Prostate gland (tissue), 2 donors: ENCODE measurements at regions not wholly inside any gene's neighbourhood (a gene's known extent, or its start where the extent isn't known, plus 50 kb on each side); places are given as distances from the start of the nearest gene placed in this dataset.

Experiments used
- DNase-seq: peaks from one replicate; pipeline ENCODE4 v3.0.0-alpha.2; 2019; ENCODE audit warnings: low spot score
- H3K27ac ChIP-seq, 2 donors: fragments of 200-600 bp; sonication (generic); 2 replicates each; pipeline ENCODE4 v1.5.1; 2017 to 2019
- H3K27me3 ChIP-seq: fragments of 200-600 bp; sonication (generic); replicated peaks from 2 replicates; pipeline ENCODE4 v1.5.1; 2019; ENCODE audit not compliant: insufficient read depth
- H3K36me3 ChIP-seq, 2 donors: fragments of 200-600 bp; sonication (generic); 1 replicate in 1 of 2; 2 replicates in 1 of 2; pipeline versions ENCODE4 v1.5.1 to v1.8.1; 2017 to 2019
- H3K4me1 ChIP-seq: fragments of 200-600 bp; sonication (generic); replicated peaks from 2 replicates; pipeline ENCODE4 v1.5.1; 2019
- H3K4me3 ChIP-seq, 2 donors: fragments of 200-600 bp; sonication (generic); 2 replicates each; pipeline ENCODE4 v1.5.1; 2017 to 2019
- H3K9me3 ChIP-seq: fragments of 200-600 bp; sonication (generic); 2 replicates; pipeline ENCODE4 v1.5.1; 2017
- POLR2A ChIP-seq: fragments of 450-650 bp; IDR thresholded peaks from one replicate; pipeline ENCODE4 v1.6.1; 2016; ENCODE audit warnings: antibody characterized with exemption, mild to moderate bottlenecking
- POLR2AphosphoS5 ChIP-seq: sonication (generic); formaldehyde crosslinking; IDR thresholded peaks from one replicate; pipeline ENCODE4 v1.6.1; 2017; ENCODE audit warnings: antibody characterized with exemption
- WGBS: methylation state at CpG from one replicate; pipeline ENCODE4 v1.1.5; 2018; 5-methylcytosine and 5-hydroxymethylcytosine counted together
- intact Hi-C: fragments of 100-400 bp; cut with DNase I; formaldehyde crosslinking; loops from one replicate; pipeline ENCODE4 v1.14.2; 2022
- TF ChIP-seq, protein P1 (sequence below), 4 experiments: fragments of 200-600 bp in 2 of 4; fragments of 450-650 bp in 2 of 4; sonication (generic) in 2 of 4; IDR thresholded peaks; 1 replicate in 3 of 4; 2 replicates in 1 of 4; pipeline ENCODE4 v1.5.1; 2016 to 2019; ENCODE audit warnings: antibody characterized with exemption in 4 of 4, mild to moderate bottlenecking in 2 of 4, moderate library complexity in 2 of 4

DNA sequence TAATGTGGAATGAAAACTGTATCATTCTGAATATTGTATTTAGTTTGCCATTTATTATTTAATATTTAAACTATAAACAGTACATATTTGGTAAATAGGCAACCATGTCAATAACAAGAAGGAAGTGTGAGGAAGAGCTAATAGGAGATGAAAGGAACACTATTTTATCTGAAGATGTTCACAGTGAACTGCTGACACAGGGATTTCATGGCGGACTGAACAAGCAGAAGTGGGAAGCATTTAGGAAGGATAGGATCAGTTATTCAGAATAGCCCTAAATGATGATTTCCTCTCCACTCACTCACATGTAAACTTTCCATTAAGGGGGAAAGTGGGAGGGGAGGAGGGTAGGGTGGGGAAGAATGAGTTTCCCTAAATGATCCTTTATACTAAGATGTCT is 682.4 kb downstream of the TOX3 start:
- Histone ChIP-seq H3K4me3 (no peak overlapping the region), H3K9me3 (no peaks in the 10 kb centered on the region), H3K27ac (no peak overlapping the region), H3K36me3 (no peaks in the 10 kb centered on the region), H3K27me3 (no peaks in the 10 kb centered on the region), H3K4me1 (no peaks in the 10 kb centered on the region)
- intact Hi-C loops: no loop called here
- 92% methylated on average over 1 of the region's 1 CpG for WGBS
- no peak for DNase-seq
- TF ChIP-seq POLR2A (no peak), POLR2AphosphoS5 (no peak)
- TF ChIP-seq, protein P1, sequence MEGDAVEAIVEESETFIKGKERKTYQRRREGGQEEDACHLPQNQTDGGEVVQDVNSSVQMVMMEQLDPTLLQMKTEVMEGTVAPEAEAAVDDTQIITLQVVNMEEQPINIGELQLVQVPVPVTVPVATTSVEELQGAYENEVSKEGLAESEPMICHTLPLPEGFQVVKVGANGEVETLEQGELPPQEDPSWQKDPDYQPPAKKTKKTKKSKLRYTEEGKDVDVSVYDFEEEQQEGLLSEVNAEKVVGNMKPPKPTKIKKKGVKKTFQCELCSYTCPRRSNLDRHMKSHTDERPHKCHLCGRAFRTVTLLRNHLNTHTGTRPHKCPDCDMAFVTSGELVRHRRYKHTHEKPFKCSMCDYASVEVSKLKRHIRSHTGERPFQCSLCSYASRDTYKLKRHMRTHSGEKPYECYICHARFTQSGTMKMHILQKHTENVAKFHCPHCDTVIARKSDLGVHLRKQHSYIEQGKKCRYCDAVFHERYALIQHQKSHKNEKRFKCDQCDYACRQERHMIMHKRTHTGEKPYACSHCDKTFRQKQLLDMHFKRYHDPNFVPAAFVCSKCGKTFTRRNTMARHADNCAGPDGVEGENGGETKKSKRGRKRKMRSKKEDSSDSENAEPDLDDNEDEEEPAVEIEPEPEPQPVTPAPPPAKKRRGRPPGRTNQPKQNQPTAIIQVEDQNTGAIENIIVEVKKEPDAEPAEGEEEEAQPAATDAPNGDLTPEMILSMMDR (IDR thresholded peaks at IDR 0.05): no peak

DNA sequence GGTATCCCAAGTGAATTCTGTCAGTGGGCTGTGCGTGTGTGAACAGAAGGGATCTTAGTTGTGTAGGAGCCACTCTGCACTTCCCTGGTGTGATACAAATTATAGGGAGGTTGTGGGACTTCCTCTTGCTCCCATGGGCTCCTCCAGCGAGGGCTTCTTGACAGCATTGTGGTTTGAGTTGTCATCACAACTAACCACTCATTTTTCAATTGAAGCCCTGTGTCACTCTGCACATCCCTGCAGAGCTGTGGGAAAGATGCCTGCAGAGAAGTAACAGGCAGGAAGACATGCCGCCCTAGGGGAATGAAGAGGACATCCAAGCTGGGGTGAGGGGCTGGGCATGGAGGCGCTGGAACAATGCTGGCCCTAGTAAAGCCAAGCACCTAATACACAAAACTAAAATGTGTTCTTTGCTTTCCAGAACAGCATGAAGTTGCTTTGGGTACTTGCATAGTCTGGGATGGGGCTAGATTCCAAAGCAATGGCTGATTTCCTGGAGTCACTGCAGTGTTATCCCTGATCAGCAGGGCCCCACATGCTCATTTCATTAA is 692.5 kb downstream of the TOX3 start:
- Histone ChIP-seq H3K9me3 (no peaks in the 10 kb centered on the region), H3K4me1 (no peaks in the 10 kb centered on the region), H3K27me3 (no peaks in the 10 kb centered on the region), H3K27ac (no peak overlapping the region), H3K4me3 (no peak overlapping the region), H3K36me3 (no peaks in the 10 kb centered on the region)
- intact Hi-C loops: no loop called here
- no peak for TF ChIP-seq POLR2AphosphoS5
- TF ChIP-seq, protein P1 (IDR thresholded peaks at IDR 0.05): no peak
- no peak for TF ChIP-seq POLR2A
- 91% methylated on average over 4 of the region's 4 CpGs for WGBS
- no peak for DNase-seq

DNA sequence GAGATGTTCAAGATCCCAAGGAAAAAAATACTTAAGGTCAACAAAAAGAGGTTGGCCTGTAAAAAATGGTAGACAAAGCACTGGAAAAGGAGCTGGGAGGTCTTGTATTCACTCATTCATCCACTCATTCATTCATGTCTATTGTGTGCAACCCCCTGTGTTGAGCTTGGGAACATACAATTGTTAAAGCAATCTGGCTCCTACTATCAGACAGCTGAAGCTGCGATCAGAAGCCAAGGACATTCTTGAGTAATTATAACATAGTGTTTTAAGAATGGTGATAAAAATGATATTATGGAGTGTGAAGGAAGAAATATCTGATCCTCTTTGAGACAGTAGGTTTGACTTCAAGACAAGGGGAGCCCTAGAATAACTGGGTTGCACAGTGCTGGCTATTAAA is 693.4 kb downstream of the TOX3 start:
- Histone ChIP-seq H3K27me3 (no peaks in the 10 kb centered on the region), H3K27ac (no peak overlapping the region), H3K4me3 (no peak overlapping the region), H3K9me3 (no peaks in the 10 kb centered on the region), H3K36me3 (no peaks in the 10 kb centered on the region), H3K4me1 (no peaks in the 10 kb centered on the region)
- 80% methylated on average over 1 of the region's 1 CpG for WGBS
- intact Hi-C loops: no loop called here
- TF ChIP-seq, protein P1 (IDR thresholded peaks at IDR 0.05): no peak
- TF ChIP-seq POLR2A (no peak), POLR2AphosphoS5 (no peak)
- DNase-seq: no peak

DNA sequence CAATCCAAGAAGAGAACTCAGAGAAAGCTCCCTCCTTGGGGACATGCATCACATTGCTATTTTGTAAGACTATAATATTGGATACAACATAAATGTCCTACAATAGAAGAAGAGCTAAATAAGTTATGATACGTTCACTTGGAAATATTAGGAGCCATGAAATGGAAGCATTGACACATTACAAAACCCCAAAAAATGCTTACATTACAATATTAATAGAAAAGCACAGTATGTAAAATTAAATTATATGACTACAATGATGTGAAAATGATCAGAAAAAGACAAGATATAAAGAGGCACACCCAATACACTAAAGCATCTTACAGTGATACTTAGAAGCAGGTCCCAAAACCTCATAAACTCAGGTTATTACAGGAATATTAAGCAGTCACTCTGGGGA is 694.1 kb downstream of the TOX3 start:
- 90% methylated on average over 1 of the region's 1 CpG for WGBS
- Histone ChIP-seq H3K27ac (no peak overlapping the region), H3K9me3 (no peaks in the 10 kb centered on the region), H3K27me3 (no peaks in the 10 kb centered on the region), H3K4me1 (no peaks in the 10 kb centered on the region), H3K36me3 (no peaks in the 10 kb centered on the region), H3K4me3 (no peak overlapping the region)
- intact Hi-C loops: no loop called here
- DNase-seq: no peak
- TF ChIP-seq POLR2AphosphoS5 (no peak), POLR2A (no peak)
- TF ChIP-seq, protein P1 (IDR thresholded peaks at IDR 0.05): no peak

DNA sequence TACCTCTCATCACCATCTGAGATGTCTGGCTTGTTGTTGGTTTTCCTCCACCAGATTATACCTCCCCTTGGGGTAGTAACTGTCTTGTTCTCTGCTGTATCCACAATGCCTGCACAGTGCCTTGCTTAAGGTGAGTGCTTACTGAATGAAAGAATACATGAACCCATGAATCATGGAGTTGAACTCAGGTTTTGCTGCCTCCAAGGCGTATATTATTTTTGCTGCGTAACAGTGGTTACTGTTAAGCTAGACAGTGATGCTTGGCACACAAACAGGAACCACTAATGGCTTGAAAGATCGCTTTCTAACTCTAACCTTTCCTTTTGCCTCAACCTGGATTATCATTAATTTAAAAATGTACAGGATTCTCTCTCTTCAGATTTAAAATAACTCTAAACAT is 695.8 kb downstream of the TOX3 start:
- no peak overlapping the region for H3K4me3 ChIP-seq
- intact Hi-C loops: no loop called here
- no peaks in the 10 kb centered on the region for H3K9me3 ChIP-seq
- H3K4me1 ChIP-seq: no peaks in the 10 kb centered on the region
- DNase-seq: no peak
- TF ChIP-seq POLR2A (no peak), POLR2AphosphoS5 (no peak)
- no peaks in the 10 kb centered on the region for H3K27me3 ChIP-seq
- WGBS: 88% methylated on average over 3 of the region's 3 CpGs
- H3K36me3 ChIP-seq: no peaks in the 10 kb centered on the region
- H3K27ac ChIP-seq: no peak overlapping the region
